ENCODE measurements at regions not wholly inside any gene's neighbourhood (a gene's known extent, or its start where the extent isn't known, plus 50 kb on each side); places are given as distances from the start of the nearest gene placed in this dataset.
"Not testable (repeated sequence)": the region's sequence is repeated elsewhere in the genome, so short reads cannot be mapped to it uniquely, and the experiment has no call there.

- TF ChIP-seq EP300 (IDR thresholded peaks at IDR 0.05) (no peak), POLR2AphosphoS5 (IDR thresholded peaks at IDR 0.05) (no peak), POLR2A (IDR thresholded peaks at IDR 0.05) (no peak), CTCF (IDR thresholded peaks at IDR 0.05) (no peak)
- Histone ChIP-seq H3K27me3 (no peaks in the 10 kb centered on the region), H3K36me3 (no peaks in the 10 kb centered on the region), H3K4me1 (peaks cover 0 to 7% (median 4%) of the 10 kb centered on the region in 4 donors), H3K4me3 (no peak overlapping the region), H3K9me3 (no peaks in the 10 kb centered on the region), H3K27ac (no peak overlapping the region)
- no peak for DNase-seq
- intact Hi-C loops (cut with DNase I): loop anchor here (10.0 kb wide), 1 partner anchor 597 kb away; no protein-coding TSS in a partner anchor
- WGBS, 2 donors: 84 to 85% methylated on average over 1 of the region's 1 CpG
These were observed 158.4 kb upstream of the MPDZ start for GRCh38 chr9:13437866-13438265.

GRCh38 chr9:13436591-13436990, 157.1 kb upstream of the MPDZ start:
- Histone ChIP-seq H3K27ac (no peak overlapping the region), H3K4me3 (no peak overlapping the region), H3K27me3 (no peaks in the 10 kb centered on the region), H3K4me1 (peaks cover 0 to 7% (median 4%) of the 10 kb centered on the region in 4 donors), H3K9me3 (no peaks in the 10 kb centered on the region), H3K36me3 (no peaks in the 10 kb centered on the region)
- no peak for TF ChIP-seq POLR2A (IDR thresholded peaks at IDR 0.05)
- TF ChIP-seq POLR2AphosphoS5 (IDR thresholded peaks at IDR 0.05): no peak
- TF ChIP-seq CTCF (IDR thresholded peaks at IDR 0.05): no peak
- TF ChIP-seq EP300 (IDR thresholded peaks at IDR 0.05): no peak
- WGBS, 2 donors: 79 to 80% methylated on average over 1 of the region's 1 CpG
- intact Hi-C loops (cut with DNase I): loop anchor here (10.0 kb wide), 1 partner anchor 598 kb away; no protein-coding TSS in a partner anchor
- DNase-seq: no peak

- not testable (repeated sequence) for DNase-seq, H3K27me3 ChIP-seq, H3K9me3 ChIP-seq, H3K36me3 ChIP-seq, H3K27ac ChIP-seq, H3K4me3 ChIP-seq
- peaks cover 0 to 28% (median 19%) of the 10 kb centered on the region in 4 donors for H3K4me1 ChIP-seq
- intact Hi-C loops (cut with DNase I): loop anchor here (10.0 kb wide), 1 partner anchor 601 kb away; no protein-coding TSS in a partner anchor
- 95 to 97% methylated on average over 4 of the region's 4 CpGs for WGBS, 2 donors
These were observed 154.0 kb upstream of the MPDZ start for GRCh38 chr9:13433453-13433852.

GRCh38 chr9:13432904-13433303, 153.4 kb upstream of the MPDZ start:
- Histone ChIP-seq H3K27me3 (no peaks in the 10 kb centered on the region), H3K4me1 (peaks cover 0 to 33% (median 22%) of the 10 kb centered on the region in 4 donors), H3K36me3 (no peaks in the 10 kb centered on the region), H3K27ac (no peak overlapping the region), H3K9me3 (no peaks in the 10 kb centered on the region), H3K4me3 (no peak overlapping the region)
- TF ChIP-seq EP300 (IDR thresholded peaks at IDR 0.05): no peak
- no peak for TF ChIP-seq POLR2AphosphoS5 (IDR thresholded peaks at IDR 0.05)
- TF ChIP-seq CTCF (IDR thresholded peaks at IDR 0.05): no peak
- TF ChIP-seq POLR2A (IDR thresholded peaks at IDR 0.05): no peak
- intact Hi-C loops (cut with DNase I): loop anchor here (10.0 kb wide), 1 partner anchor 602 kb away; no protein-coding TSS in a partner anchor
- WGBS, 2 donors: 61 to 85% methylated on average over 1 of the region's 1 CpG
- no peak for DNase-seq

- Histone ChIP-seq H3K9me3 (no peaks in the 10 kb centered on the region), H3K36me3 (no peaks in the 10 kb centered on the region), H3K4me3 (no peak overlapping the region), H3K27me3 (no peaks in the 10 kb centered on the region), H3K4me1 (peaks cover 0 to 34% (median 24%) of the 10 kb centered on the region in 4 donors), H3K27ac (no peak overlapping the region)
- intact Hi-C loops (cut with DNase I): loop anchor here (10.0 kb wide), 1 partner anchor 603 kb away; no protein-coding TSS in a partner anchor
- 79 to 93% methylated on average over 2 of the region's 2 CpGs for WGBS, 2 donors
- no peak for TF ChIP-seq EP300 (IDR thresholded peaks at IDR 0.05)
- TF ChIP-seq POLR2A (IDR thresholded peaks at IDR 0.05): no peak
- no peak for TF ChIP-seq POLR2AphosphoS5 (IDR thresholded peaks at IDR 0.05)
- TF ChIP-seq CTCF (IDR thresholded peaks at IDR 0.05): no peak
- no peak for DNase-seq
These were observed 152.2 kb upstream of the MPDZ start for GRCh38 chr9:13431692-13432091.

Data from sigmoid colon (tissue), 6 donors.